HG03103 (cell line): ENCODE measurements at regions not wholly inside any gene's neighbourhood (a gene's known extent, or its start where the extent isn't known, plus 50 kb on each side); places are given as distances from the start of the nearest gene placed in this dataset.

Experiments
- ATAC-seq: cut with Tn5 transposase; IDR thresholded peaks from one replicate; pipeline ENCODE4 v1.9.1; 2021; ENCODE audit warnings: low read depth; ENCODE audit not compliant: unreplicated experiment

DNA sequence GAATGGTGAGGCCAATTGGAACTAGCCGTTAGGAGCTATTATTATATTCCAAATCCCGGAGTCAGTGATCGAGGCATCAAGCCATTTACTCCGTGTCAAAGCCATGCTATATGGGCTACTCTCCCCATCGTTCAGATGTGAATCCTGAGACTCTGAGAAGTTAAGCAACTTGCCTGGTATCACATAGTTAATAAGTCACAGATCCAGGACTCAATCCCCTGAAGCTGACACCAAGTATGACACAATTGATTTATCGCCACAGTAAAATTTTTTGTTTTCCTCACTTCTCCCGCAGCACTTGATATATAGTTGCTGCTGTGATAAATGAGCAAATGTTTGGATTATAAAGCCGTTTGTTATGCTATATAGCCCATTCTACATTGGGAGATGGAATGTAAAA lies 50.8 kb upstream of the TSHZ2 start:
- no peak for ATAC-seq

DNA sequence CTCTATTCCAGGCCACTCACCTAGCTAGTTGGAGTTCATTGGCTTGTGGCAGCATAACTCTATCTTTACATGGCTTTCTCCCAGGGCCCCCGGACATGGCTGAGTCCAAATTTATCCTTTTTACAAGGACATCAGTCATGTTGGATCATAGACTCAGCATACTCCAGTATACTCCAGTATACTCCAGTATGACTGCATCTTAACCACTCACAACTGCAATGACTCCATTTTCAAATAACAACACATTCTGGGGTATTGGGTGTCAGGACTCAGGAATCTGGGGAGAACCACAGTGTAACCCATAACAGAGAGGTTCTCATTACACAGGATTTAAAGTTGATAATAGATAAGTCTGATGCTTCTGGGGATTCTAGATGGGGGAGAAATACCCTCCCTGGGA lies 53.8 kb upstream of the TSHZ2 start:
- no peak for ATAC-seq

DNA sequence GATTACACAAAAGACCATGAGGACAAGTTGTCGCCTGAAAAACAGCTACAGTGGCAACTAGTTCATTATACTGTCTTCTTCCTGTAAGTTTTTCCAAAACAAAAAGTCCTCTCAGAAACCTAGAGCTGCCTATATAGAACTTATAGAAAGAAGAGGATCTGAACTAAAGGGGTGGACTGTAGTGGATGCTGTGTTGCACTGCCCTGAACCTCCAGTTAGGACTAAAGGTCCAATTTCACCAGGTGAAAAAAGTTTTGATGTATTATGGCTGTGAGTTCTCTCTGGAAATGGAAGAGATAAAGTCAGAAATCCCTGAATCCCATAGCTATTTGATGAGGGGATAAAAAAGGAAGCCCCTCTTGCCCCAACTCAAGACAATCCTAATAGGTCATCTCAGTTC lies 56.6 kb upstream of the TSHZ2 start:
- no peak for ATAC-seq

DNA sequence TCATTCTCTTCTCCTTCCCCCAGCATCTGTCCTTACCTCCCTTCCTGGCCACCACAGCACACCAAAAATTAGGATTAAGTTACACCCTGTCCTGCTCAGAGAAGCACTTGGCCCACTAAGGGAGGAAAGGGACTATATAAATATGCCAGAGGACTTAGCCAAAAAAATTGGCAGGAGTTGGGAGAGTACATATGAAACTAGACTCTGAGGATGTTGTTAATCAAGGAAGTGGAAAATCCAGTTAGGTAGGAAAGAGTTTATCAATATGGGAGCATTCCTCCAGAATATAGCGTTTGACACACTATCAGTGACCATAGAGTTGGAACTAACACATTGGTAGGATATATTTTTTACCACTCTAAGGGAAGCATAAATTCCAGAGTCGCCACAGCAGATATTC lies 57.3 kb upstream of the TSHZ2 start:
- no peak for ATAC-seq

DNA sequence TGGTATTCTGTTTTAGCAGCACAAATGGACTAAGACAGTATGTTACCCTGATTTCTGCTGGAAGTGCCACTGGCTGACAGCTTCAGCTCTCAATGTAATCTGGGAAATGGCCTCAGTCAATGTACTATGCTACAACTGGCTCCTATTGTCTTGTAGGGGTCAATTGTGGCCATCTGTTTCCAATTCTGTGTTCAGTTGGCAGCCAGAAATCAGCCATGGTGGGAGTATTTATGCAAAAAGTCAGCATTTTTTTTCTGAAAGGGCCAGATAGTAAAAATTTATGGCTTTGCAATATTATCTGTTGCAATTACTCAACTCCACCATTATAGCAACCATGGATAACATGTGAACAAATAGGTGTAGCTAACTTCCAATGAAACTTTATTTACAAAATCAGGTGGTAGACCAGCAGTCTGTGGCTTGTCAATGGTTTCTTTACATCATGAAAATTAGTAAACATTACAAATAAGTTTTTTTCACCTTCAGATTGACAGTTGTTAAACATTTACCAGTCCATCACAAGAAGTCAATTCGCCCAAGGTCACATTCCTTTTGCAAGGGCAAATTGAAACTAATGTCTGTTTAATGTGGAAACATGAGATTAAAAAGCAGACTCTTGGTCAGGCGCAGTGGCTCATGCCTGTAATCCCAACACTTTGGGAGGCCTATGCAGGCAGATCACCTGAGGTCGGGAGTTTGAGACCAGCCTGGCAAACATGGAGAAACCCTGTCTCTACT lies 58.3 kb upstream of the TSHZ2 start:
- no peak for ATAC-seq

DNA sequence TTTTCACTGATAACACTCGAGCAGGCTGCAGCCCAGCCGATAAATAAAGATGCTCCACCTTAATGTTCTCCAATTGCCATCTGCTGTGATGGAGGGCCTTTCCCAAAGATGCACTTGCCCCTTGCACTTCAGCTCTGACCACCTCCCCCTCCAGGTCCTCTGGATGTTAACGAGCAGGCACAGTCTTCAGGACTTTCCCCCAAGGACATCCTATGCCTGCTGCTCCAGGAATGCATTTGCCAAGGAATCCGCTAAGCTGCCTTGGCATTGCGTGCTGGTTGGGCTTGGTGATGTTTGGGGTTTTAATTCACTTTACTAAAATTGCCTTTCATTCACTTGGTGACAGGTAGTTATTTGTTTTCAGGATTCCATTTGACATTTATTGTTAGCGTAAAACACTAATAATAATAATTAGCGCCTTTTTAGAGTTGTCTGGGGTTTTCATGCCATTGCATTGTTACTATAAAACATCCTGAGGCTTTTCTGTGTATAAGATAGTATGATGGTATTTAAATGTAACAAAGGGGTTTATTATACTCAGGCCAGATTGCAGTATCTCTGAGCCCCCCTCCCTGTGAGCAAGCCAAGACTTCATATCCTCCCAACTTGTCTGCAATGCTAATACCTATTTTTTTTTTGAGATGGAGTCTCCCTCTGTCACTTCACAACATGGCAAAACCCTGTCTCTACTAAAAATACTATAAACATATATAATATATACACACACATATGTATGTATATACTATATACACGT lies 66.7 kb upstream of the TSHZ2 start:
- no peak for ATAC-seq

DNA sequence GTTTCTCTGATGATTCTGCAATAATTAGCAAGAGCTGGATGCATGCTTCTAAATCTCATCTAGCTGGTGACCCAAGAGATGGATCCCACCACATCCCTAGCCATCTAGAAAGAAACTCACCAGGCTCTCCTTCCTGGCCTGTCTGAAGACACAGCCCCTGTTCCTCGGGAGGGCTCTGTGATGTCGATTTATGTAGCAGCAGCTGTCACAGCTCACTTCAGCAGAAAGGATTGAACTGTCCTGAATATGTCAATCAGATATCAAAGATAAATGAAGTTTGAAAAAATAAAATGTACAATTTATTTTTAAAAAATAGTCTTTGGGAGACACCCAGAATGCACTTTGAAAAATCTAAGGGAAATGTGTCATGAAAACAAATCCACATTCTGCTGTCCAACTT lies 67.3 kb upstream of the TSHZ2 start:
- ATAC-seq = no peak

DNA sequence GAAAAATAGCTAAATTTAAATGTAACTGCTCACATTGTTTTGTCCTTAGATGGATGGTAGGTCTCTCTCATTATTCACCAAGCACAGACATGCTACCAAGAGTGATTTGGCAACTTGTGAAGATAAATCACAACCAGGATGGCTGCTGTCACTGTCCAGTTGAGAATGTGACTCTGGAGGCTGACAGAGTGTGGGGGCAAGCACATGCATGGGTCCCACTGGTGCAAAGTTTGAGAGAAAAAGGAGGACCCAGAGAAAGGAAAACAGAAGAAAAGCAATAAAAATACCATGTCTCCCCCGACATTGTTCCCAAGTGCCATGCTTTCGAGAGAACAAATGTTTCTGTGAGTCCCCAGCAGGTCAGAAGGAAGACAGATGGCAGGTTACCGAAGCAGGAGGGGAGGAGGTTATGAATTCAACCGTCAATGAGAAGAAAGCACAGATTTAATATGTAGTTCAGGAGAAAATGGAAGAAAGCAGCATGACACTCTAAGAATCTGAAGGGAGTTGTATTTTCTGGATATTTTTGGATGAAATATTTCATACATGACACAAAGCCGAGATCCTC lies 73.0 kb upstream of the TSHZ2 start:
- ATAC-seq = no peak

DNA sequence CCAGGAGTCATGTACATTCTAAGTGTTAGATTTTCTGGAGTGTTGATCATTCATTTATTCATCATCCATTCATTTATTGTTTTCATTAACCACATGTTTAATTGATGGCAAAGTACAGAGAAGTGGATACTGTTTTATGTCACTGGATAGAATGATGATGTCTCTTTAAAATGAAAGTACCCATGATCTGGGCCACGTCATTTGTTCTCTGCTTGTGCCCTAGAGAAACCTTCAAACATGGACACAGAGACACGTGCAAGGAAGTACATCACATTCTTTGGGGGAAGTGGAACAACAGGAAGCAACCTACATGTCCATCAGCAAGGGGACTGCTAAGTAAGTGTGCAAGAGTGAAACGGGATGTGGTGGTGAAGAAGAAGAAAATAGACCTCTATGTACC lies 75.8 kb upstream of the TSHZ2 start:
- no peak for ATAC-seq

DNA sequence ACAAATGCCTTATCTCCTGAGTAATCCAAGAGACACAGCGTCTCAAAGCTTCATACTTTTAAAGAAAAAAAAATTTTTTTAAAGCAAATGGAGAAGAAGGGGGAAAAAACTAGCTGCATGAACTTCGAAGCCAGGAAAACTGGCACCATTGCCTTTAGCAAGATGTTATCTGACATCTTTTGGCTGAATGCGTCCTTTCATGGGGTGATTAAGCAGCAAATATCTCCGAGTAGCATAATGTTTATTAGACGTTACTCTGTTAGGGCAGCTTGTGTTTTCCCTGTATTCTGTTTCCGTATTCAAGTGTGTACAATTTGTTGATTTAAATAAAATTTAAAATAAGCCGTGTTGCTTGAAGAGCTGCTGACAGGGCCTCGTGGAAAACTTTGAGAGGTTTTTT lies 76.5 kb upstream of the TSHZ2 start:
- no peak for ATAC-seq

DNA sequence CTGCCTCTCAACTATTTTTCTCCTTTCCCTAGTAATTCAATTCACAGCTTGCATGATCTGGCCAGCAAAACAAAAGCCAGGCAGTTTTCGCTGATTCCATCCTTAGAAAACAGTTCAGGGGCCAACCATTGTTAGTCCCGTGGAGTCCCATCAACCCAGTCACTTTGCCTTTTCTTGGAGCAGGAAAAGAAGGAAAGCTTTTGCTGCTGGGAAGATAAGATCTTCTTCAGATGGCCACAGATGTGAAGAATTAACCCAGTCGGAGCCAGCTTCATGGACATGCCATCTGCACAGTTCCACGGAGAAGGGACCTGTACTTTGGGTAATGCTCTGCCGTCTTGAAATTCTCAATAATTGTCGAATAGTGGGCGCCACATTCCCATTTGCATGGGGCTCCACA lies 76.9 kb upstream of the TSHZ2 start:
- no peak for ATAC-seq

DNA sequence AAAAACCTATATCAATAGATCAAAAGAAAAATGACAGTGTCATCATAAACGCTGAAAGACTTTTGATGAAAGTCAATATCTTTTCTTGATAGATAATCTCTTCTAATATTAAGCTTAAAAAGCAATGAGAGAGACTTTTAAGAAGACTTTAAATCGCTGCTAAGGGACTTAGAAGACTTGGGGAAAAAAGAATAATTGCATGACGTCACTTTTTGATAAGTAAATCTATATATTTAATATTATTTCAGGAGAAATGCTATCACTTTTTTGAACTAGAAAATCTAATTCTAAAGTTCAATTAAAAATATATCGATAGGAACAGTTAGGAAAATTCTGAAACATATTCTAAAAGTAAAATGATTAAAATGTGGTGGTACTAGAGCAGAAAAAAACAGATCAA lies 78.7 kb upstream of the TSHZ2 start:
- no peak for ATAC-seq

DNA sequence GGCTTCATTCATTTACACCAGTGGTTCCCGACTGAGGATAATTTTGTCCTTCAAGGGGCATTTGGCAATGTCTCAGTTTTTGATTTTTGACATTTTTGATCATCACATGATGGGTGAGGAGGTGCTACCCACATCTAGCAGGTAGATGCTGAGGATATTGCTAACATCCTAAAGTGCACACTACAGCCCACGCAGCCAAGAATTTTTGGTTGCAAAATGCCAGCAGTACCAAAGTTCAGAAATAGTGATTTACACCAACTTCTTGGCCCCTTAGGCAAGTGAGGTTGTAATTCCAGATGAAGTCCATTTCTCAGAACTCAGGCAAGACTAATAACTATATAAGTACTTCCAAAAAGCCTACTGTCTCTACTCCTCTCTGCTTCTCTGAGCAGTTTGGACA lies 80.1 kb upstream of the TSHZ2 start:
- no peak for ATAC-seq

DNA sequence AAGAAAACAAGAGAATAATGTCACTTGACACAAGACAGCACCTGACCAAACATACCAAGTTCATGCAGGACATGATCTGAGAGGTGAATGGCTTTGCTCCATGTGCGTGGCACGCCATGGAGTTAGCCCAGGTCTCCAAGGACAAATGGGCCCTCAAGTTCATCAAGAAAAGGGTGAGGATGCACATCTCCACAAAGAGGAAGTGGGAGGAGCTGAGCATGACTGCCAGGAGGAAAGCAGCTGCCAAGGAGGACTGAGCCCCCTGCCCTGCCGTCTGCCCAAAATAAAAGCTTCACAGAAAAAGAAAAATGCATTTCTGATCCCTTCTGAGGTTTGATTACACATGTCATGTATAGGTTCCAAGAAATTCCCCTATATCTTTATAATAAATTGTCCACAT lies 82.0 kb upstream of the TSHZ2 start:
- no peak for ATAC-seq

DNA sequence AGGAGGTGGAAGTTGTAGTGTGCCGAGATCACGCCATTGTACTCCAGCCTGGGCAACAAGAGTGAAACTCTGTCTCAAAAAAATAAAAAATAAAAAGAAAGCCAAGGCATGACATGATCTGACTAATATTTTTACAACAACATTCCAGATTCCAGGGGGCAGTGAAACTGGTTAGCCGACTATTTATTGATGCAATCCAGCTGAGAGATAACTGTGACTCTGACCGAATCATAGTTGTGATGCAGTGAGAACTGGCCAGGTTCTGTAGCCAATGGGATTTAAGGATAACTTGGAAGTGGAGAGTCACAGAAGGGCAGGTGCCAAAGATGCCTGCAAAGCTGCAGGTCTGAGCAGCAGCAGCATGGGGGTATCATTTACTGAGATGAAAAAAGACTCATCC lies 82.9 kb upstream of the TSHZ2 start:
- ATAC-seq = no peak

DNA sequence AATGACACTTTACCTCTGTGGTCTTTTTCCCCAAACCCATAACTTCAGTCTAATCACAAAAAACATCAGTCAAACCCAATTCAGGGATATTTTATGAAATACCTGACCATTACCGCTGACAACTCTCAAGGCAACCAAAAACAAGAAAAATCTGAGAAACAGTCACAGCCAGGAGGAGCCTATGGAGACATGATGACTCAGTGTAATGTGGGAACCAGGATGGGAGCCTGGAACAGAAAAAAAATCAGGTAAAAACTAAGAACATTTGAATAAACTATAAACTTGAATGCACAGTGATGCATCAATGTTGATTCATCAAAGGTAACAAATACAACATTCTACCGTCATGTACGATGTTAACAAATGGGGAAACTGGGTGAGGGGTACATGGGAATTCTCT lies 84.1 kb upstream of the TSHZ2 start:
- ATAC-seq = no peak

DNA sequence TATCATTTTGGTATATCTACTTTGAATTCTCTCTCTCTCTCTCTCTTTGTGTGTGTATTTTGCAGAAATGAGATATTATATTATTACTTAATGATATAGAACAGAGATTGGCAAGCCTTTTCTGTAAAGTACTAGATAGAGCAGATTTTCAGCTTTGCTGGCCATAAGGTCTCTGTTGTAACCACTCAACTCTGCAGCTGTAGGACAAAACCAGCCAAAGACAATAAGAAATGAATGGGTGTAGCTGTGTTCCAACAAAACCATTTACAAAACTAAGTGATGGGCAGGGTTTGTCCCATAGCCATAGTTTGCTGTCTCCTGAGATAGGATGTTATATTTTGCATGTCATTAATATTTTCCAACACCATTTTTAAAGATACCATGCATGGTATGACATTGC lies 91.2 kb upstream of the TSHZ2 start:
- ATAC-seq = no peak

DNA sequence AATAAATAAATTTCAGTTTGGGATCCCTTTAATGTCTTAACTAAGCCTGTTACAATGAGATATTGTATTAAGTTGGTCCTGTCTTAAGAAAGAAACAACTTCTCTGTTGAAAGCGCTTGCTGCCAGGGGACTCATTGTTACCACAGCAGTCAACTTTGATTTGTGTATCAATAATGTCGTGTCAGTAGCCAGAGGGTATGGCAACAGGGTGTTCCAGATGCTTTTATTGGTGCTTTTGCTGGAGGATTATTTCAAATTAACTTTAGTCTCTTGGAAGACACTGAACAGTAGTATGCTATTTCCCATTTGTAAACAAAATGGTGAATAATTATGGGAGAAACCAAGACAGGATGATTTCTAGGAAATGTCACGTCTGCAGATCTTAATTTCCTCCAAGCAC lies 91.9 kb upstream of the TSHZ2 start:
- no peak for ATAC-seq

DNA sequence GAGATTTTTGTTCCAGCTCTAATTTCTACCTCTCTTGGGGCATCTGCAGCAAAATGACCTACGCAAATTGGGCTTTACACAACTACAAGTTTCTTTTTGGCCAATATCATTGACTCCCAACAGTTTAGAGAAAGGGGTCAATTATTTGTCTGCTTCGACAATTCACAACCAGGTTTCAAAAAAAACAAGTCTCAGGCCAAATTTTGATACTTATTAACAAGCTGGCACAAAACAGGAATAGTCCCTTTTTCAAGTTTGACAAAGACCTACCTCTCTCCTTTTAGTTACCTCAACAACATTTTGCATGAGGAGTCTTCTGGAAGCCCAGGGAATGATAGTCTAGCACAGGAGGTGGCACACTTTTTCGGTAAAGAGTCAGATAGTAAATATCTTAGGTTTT lies 97.9 kb upstream of the TSHZ2 start:
- no peak for ATAC-seq

DNA sequence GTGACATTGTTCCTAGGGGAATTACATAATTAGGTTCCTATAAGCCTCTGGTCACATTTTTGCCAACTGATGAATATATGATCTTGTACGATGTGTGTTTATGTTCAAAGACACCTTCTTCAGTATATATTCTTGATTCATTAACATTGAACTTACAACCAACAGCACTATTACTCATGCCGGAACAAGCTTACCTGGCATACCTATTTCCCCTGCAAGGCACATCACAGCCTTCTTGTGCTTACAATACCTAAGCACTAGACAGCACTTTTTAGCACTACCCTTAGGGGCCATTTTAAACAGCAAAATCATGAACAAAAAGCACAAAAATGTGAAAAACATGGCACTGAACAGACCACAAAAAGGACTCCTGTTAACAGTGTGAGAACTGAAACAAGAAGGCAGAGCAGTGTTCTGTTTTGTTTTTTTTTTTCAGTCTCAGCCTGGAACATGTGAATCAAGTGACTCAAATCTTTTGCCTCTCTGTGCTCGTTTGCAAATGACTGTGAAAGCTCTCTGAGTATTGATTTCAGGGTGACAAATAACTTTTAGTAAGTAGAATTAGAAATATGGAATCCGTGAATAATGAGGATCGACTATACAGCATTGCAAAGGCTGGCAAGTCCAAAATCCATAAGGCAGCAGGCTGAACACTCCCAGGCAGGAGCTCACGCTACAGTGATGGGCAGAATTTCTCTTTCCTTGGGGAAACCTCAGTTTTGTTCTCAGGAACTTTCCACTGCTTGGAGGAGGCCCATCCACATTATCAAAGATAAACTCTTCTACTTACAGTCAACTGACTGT lies 102.3 kb upstream of the TSHZ2 start:
- ATAC-seq = no peak

DNA sequence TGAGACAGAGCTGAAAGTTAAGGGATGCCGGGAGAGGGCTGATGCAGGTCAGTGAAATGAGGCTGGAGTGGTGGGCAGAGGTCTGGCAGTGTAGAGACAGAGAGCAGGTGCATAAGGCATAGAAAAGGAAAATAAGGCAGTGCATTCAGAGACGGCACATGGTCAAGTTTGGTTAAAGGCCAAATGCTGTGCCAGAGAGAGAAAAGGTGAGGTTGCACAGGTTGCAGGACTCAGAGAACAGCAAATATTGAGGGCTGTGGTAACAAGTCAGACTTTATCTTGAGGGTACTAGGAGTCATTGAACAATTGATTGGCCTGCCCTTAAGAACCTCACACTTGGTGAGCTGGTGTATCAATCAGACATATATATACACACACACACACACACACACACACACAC lies 102.9 kb upstream of the TSHZ2 start:
- no peak for ATAC-seq
